Adipose tissue (tissue), 3 donors: ENCODE measurements at regions not wholly inside any gene's neighbourhood (a gene's known extent, or its start where the extent isn't known, plus 50 kb on each side); places are given as distances from the start of the nearest gene placed in this dataset.

Experiments
- H3K27ac ChIP-seq: one replicate; pipeline ENCODE4 v1.5.1; 2013; ENCODE audit warnings: low read depth, low read length
- WGBS, 3 donors: extraction: QIAGEN DNeasy Blood & Tissue Kit; methylation state at CpG; one replicate each; pipeline ENCODE4 v1.1.7; 2013; 5-methylcytosine and 5-hydroxymethylcytosine counted together
- donor health status: healthy with polysubstance abuse.
- donor health status: Bipolar disorder and iron deficiency.
- donor health status: healthy.

DNA sequence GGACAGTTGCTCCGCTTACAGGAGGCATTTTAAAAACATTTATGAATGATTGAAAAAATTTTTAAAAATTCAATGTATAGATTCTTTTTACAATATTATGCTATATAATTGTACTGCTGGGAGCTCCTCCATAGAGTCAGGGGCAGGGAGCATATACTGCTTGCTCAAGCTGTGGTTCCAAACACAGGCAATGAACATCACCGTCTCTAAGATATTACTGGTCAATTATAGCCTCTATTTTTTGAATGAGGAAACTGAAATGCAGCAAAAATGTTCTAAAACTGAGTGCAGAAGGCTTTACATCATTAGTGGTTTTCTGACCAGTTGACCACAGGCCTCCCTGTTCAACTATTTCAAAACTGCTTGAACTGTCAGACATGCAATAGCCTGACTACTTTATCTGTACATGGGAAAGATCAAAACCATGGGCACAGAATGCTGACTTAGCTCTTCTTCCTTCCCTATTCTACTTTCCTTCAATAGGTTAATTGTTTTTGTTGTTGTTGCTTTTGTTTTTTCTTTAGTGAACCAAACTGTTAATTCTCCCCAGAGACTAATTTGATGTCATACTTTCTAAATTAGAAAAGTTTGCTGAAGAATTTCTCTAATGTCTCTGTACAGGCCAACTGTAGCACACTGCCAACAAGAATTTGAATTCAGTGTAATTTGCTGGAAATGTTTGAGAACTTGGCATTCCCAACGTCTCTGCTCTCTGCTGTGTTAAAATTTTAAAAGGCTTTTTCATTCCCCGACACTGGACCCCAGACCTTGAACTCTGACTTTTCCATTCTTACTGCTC lies 107.6 kb upstream of the MPDZ start:
- WGBS, 3 donors: 55 to 63% (median 61%) methylated on average over 4 of the region's 4 CpGs
- H3K27ac ChIP-seq: no peak overlapping the region

DNA sequence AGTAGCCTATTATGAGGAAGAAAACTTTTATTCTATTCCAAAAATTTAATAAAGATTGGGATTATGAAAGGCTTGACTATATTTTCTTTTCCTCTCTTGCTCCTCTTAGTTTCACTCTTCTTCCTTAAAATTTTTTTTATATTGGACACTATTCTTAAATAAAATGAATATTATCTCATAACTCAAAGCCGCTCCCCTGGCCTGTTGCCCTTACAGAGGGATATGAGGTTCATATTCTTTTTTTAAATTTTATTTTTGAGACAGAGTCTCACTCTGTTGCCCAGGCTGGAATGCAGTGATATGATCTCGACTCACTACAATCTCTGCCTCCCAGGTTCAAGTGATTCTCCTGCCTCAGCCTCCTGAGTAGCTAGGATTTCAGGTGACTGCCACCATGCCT lies 106.8 kb upstream of the MPDZ start:
- WGBS, 3 donors: 66 to 72% (median 71%) methylated on average over 2 of the region's 2 CpGs
- H3K27ac ChIP-seq: no peak overlapping the region

DNA sequence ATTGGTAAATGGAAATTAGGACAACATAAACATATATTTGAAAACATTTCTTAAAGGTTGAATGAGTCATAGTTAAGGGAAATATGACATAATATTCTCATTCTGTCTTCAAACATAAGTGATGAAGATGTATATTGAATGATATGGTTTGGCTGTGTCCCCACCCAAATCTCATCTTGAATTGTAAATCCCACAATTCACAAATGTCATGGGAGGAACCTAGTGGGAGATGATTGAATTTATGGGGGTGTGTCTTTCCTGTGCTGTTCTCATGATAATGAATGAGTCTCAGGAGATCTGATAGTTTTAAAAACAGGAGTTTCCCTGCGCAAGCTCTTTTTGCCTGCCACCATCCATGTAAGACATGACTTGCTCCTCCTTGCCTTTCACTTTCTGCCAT lies 104.4 kb upstream of the MPDZ start:
- WGBS, 3 donors: 83 to 100% (median 95%) methylated on average over 1 of the region's 1 CpG
- H3K27ac ChIP-seq: no peak overlapping the region

DNA sequence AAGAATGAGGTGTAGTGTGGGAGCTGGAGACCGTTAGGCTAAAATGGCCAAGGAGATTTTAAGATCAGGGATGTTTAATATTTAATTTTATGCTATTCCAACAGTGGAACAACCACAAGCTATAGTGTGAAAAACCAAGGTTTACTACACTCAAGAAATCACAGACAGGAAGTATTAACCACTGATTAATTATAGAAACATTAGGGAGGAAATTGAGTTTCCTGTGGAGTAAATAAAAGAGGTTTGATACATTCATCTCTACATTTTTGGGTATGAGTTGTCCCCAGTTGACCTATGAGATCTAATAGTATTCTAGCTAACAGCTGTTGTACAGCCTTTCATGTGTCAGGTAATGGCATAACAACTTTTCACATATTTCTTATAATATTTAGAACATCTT lies 103.7 kb upstream of the MPDZ start:
- WGBS, 3 donors: 52 to 78% (median 56%) methylated on average over 1 of the region's 1 CpG
- H3K27ac ChIP-seq: no peak overlapping the region

DNA sequence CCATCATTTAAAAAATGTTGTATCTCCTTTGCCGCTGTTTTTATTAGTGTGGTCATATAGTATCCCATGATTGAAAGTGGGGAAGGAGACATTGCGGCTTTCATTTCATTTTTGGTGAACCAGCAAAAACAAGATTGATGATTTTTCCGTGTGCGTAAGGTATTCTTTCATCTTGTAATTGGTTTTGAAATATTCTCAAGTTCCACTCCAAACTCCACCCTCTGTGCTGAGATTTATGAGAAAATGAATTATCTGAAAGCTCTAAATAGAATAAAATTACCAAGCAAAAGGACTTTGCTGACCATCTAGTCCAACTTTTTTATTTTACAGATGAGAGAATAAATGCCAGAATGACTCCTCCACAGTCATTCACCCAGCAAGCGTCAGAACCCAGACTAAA lies 103.1 kb upstream of the MPDZ start:
- WGBS, 3 donors: 73 to 79% (median 78%) methylated on average over 5 of the region's 5 CpGs
- no peak overlapping the region for H3K27ac ChIP-seq

DNA sequence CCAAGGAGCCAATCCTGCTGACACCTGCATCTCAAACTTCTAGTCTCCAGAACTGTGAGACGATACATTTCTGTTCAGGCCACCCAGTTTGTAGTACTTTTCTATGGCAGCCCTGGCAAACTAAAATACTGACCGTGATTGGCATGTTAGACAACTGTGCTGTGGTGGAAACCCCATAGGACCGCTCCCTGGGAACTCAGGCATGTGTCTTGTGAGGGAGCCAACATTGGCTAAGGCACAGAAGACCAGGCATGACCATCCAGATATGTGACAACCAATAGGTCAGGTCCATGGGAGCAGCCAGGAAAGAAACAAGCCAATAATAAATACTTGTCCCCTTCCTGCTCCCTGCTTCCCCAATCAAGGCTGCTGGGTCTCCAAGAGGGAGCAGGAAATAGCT lies 101.4 kb upstream of the MPDZ start:
- H3K27ac ChIP-seq: no peak overlapping the region
- 54 to 92% (median 88%) methylated on average over 3 of the region's 3 CpGs for WGBS, 3 donors

DNA sequence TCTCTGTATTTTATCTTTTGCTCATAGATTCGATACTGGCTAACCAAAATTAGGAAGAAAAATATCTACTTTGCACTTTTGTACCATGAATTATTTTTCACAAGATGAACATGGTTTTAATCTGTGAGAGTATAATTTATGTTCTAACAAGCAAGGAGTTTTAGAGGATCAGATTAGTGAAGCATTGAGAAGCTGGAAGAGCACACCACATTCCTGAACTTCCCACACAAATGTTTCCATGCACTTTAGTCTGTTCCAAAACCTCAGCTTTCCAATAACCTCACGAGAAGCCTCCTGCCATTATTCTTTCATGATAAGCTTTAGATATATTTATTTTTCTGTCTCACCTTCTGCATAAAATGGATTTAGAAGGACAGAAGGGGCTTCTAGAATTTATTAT lies 98.7 kb upstream of the MPDZ start:
- WGBS, 3 donors: 40 to 66% (median 57%) methylated on average over 2 of the region's 2 CpGs
- H3K27ac ChIP-seq: no peak overlapping the region

DNA sequence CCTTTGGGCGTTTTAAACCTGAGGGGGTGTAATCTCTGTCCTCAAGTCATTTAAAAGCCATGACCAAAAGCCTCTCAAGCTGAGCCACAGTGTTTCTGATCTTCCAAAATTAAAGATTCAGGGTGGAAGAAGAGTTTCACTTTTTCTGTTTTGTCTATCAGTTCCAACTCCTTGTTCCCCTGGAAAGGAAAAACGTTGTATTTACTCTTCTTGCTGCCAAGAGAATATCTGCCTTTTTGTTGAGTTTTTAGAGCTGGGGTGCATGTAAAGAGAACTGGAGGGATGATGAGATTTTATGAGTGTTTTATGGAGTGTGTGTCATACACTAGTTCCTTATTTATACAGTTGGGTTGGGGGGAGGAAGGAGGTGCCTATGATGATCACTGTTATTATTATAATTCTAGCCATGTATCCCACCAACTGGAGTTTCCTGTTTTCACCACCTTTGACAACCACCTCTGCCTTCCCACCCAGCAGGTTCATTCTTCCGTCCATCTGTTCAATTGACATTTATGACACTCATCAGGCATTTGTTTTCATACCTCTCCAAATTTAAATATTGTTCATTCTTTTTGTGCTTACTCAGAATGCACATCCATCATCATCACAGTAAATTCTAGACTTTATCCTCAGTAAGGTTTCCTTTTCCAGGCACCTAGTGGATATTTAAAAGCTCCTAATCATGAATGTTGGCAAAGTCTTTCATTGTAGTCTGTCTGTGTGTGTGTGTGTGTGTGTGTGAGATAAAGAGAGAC lies 97.9 kb upstream of the MPDZ start:
- H3K27ac ChIP-seq: no peak overlapping the region
- 36 to 55% (median 54%) methylated on average over 3 of the region's 3 CpGs for WGBS, 3 donors

DNA sequence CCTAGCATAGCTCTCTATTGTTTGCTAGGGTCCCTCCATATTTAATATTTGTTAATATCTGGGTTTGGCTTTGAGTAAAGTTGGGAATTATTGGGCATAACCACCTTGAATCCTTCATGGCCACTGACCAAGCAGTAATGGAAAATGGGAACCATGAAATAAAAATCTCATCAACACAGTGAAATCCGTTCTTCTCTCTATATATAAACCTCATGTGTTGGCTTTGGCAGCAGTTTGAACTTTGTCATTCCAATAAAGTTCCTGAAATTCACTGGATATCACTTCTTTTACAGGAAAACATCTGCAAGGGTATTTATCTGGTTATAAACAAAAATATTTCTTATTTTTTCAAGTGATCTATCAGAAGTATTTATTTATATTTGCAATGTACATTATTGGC lies 93.0 kb upstream of the MPDZ start:
- H3K27ac ChIP-seq: no peak overlapping the region
- 52 to 84% (median 68%) methylated on average over 1 of the region's 1 CpG for WGBS, 3 donors

DNA sequence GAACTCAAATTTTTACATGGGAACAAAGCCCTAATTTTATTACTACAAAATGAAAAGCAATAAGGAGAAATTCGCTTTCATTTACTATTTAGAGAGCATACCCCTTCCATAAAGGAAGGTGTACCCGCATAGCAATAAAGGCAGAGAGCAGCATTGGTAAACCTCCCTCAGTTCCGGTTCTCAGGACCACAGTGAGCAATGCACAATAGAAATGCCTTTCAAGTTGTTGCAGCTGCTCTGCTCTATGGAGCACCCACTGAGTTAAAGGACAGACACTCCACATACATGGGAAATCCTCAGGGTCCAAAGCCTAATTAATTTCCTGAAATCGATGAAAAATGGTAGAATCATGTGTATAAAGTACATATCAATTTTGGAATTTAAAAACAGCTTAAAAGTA lies 89.9 kb upstream of the MPDZ start:
- H3K27ac ChIP-seq: no peak overlapping the region
- 69 to 79% (median 69%) methylated on average over 4 of the region's 4 CpGs for WGBS, 3 donors

DNA sequence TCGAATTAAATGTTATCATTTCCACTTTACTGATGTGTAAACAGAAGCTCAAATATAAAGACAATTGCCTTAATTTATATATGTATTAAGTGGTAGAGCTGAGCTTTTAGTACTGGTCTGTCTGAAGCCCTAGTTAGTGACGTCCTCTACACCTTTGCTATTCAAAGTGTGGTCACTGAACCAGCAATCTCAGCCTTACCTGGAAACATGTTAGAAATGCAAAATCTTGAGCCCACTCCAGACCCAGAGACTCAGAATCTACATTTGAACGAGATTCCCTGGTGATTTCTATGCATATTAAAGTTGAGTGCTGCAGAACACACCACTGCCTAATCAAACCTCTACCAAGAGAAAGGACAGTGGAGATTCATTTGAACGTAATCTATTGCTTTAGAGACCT lies 88.3 kb upstream of the MPDZ start:
- 57 to 87% (median 80%) methylated on average over 4 of the region's 4 CpGs for WGBS, 3 donors
- no peak overlapping the region for H3K27ac ChIP-seq

DNA sequence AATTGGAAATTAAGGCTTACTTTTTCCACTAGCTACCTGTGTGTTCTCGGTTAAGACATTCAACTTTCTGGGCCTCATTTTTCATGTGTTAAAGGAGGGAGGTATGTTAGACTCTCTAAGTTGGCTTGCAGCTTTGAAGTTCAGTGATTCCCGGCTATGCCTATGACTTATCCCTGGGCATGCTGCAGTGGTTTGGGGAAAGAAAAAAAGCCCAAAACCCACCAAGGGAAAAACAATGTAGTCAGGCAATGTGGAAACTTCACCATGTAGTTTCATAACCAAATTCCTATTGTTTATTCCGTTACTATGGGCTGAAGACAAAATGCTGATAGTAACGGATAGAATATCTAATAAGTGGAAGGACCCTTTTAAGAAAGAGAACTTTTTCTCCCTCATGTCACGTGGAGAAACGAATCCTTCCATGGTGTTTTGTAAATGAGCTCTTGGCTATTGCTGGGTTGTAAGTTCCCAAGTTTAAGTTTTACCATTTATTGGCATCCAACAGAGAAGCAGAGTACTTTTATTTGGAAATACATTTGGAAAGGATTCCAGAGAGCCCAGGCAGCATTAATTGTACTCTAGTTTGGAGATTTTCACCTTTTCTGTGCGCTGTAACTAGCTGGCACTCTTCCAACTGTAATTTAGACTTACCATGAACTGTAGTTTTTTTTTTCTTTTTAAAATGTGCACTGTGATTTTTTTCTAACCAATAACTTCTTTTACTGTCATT lies 84.9 kb upstream of the MPDZ start:
- no peak overlapping the region for H3K27ac ChIP-seq
- WGBS, 3 donors: 67 to 69% (median 67%) methylated on average over 7 of the region's 7 CpGs

DNA sequence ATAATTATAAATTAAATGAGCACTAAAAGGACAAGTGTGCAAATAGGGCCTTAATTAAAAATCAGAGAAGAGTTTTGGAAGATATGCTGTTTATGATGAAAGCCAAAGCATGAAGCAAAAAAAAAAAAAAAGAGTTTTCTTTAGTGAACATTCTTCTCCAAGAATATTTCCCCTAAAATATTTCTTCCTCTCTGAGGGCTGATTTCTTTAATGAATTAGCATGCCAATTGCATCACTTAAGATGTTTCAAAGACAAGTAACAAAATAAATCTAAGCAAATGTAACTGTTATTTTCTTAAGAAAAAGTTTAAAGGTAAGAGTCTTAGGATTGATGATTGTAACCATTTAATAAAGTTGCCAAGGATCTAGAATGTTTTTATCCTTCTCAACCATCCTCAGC lies 81.6 kb upstream of the MPDZ start:
- H3K27ac ChIP-seq: no peak overlapping the region

DNA sequence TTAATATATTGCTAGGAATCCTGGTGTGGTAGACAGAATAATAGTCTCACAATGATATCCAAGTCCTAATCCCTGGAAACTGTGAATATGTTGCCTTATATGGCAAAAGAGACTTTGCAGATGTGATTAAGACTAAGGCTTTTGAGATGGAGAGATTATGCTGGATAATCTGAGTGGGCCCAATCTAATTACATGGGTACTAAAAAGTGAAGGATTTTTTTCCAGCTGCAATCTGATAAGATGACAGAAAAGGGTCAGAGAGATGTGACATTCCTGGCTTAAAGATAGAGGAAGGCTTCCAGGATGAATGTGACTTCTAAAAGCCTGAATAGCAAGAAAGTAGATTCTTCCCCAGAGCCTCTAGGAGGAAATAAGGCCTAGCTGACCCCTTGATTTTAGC lies 80.7 kb upstream of the MPDZ start:
- no peak overlapping the region for H3K27ac ChIP-seq

DNA sequence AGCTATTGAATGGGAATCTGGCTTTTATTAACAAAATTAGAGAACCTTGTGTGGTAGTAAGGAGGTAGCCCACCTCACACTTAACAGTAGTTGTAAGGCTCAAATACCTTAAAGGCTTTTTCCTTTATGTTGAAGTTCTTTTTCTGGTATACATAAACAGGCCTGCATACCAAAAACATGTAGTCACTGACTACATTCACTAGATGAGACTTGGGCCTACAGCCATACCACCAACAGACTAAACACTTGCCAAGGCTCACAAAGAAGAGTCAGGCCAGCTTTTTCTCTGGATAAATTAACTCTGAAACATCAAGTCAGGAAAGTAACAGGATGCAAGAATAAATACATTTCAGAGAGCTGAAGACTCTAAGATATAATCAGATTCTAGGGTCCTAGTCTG lies 78.6 kb upstream of the MPDZ start:
- no peak overlapping the region for H3K27ac ChIP-seq

DNA sequence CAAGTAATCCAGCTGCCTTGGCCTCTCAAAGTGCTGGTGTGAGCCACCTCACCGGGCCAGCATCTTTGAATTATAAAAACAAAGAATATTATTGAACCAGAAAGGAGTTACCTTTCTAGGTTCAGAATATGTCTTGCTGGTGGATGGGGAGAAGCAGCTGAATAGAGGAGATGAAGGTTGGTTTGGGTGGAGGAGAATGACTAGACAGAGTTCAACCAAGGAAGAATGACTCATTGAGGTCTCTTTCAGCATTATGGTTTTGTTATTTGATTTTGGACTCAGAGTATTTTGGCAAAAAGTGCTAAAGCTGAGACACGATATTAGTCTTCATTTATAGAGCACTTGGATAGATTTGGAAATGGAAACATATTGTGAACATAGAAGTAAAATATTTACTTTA lies 75.2 kb upstream of the MPDZ start:
- no peak overlapping the region for H3K27ac ChIP-seq
- 76 to 89% (median 84%) methylated on average over 2 of the region's 2 CpGs for WGBS, 3 donors

DNA sequence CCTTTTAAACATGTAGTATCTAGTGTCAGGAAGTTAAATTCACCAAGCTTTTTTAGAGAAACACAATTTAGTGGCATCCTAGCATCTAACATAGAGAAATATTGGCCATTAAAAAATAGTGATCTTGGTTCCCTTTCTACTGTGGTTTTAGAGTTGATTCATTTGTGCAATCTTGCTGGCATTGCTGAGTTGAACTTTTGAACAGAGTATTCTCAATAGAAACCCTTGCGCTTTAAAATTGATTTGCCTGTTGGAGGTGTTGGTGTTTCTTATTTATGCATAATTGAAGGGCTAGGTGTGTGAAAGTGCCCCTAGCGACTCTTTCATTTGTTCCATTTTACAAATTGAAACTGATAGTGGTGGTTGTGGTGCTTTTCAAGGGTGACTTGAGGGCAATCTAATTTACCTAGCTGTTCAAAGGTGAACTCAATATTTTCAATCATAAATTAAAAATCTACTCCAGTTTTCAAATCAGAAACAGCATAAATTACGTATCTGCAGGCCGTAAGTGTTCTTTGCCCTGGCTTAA lies 73.0 kb upstream of the MPDZ start:
- WGBS, 3 donors: 73 to 92% (median 82%) methylated on average over 4 of the region's 4 CpGs
- no peak overlapping the region for H3K27ac ChIP-seq

DNA sequence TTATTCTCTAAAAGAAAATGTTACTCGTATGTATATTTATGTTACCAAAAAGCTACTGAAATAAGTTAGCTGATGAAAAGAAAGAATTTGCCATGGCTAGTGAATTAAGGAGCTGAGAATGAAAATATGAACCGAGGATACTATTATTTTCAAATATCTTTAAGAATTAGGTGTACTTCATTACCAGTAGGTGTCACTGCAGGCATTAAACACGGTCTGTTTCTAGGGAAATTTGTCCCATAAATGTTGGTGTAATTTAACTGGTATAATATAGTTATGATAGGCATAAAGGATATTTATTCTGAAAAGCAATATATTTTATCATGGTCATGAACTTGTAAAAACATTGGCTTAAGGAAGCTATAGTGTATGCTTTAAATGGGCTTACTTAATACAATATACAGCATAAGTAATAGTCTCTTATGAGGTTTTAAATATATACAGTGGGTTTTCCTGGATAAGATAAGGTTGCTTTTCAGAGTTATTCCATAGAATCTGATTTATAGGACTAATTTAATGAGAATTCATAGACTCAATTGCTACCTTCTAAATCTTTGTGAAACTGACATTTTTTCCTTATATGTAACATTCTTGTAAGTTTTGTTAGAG lies 72.4 kb upstream of the MPDZ start:
- no peak overlapping the region for H3K27ac ChIP-seq
- 5 to 9% (median 6%) methylated on average over 3 of the region's 3 CpGs for WGBS, 3 donors

DNA sequence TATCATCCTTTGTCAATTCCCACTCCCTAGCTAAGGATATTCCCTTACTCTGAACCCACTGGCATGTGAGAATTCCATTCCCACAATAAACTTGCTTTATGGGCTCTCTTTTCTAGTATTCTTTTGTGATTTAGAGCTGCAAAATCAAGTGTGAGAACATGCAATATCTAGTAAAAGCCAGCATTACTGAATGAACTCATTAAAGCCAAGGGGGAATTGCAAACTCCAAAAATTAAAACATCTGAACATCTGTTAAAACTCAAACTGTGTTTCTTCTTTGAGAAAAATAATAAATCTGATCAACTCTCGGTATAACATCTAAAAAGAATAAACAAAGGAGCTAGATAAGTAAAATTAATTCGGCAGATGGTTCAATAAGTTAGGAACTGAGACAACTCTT lies 53.1 kb upstream of the MPDZ start:
- no peak overlapping the region for H3K27ac ChIP-seq
- 45 to 58% (median 48%) methylated on average over 2 of the region's 2 CpGs for WGBS, 3 donors
